HG03025 (cell line): ENCODE measurements at regions not wholly inside any gene's neighbourhood (a gene's known extent, or its start where the extent isn't known, plus 50 kb on each side); places are given as distances from the start of the nearest gene placed in this dataset.

Source experiments
- ATAC-seq: cut with Tn5 transposase; IDR thresholded peaks from one replicate; pipeline ENCODE4 v1.9.1; 2021; ENCODE audit warnings: mild to moderate bottlenecking, moderate library complexity; ENCODE audit not compliant: unreplicated experiment, low FRiP score

DNA sequence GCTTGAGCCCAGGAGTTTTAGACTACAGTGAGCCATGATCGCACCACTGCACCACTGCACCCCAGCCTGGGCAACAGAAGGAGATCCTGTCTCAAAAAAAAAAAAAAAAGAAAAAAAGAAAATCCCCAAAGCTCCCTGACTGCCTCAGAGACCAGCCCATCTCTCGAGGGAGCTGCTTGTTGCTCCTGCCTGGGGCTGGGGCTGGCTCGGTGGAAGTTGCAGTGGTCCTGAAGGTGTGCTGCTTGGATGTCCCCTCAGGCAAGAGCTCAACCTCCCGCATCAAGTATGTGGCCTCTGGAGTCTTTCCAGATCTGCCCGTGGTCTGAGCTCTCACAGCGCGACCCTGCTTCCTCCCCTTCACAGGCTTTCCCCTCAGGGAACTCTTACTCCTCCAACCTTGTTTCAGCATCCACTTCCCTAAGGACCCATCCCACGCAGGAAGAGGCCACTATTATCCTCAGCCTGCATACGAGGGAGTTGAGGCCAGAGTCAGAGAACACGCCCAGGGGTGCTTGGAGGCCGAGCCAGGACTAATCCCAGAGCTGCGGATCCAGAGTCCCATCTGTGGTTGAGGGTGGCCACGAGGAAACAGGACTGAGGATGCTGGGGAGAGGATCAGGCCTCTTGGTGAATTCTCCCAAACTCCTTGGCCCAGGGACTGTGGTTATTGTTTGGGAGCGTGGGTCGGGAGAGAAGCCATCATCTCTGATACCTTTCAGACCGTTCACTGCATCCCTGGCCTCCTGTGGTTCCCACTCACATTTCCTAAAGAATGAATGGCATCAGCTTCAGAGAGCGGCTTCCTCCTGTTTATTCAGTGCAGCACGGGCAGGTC lies 624.6 kb downstream of the AACS start:
- ATAC-seq = no peak

GRCh38 chr12:125690841-125691240 lies 625.6 kb downstream of the AACS start:
- no peak for ATAC-seq

DNA sequence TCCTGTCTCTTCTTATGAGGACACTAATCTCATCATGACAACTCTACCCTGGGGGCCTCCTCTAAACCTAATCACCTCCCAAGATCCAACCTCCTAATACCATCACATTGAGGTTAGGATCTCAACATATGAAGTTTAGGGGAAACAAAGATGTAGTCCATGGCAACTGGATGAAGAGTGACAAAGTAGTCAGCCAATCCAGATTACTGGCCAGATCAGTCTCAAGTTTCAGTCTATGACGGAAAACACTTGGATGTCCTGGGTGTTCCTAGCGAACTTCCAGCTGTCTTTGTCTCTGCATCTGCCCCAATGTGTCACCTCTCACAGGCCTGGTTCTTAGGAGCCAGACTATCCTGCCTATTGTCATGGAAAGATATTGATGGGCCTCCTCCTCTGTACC lies 630.8 kb downstream of the AACS start:
- no peak for ATAC-seq

DNA sequence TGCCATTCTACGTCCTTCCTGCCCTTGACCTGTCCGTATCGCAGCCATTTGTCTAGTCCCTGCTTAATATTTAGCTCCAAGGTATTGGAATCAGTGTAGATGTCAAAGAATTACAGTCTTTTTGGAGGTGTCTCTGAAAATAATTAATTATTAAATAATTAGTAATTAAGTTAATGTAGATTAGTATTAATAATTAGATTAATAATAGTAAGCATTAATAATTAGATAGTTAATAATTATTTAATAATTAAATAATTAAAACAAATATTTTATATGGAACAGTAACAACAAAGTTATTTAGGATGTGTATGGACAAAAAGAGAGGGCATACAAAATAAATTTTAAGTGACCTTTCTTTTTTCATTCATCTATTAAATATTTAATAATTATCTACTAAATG lies 639.6 kb downstream of the AACS start:
- no peak for ATAC-seq

- no peak for ATAC-seq
These were observed 655.7 kb downstream of the AACS start for GRCh38 chr12:125720961-125721360.

- no peak for ATAC-seq
These were observed 668.9 kb downstream of the AACS start for GRCh38 chr12:125734137-125734536.

DNA sequence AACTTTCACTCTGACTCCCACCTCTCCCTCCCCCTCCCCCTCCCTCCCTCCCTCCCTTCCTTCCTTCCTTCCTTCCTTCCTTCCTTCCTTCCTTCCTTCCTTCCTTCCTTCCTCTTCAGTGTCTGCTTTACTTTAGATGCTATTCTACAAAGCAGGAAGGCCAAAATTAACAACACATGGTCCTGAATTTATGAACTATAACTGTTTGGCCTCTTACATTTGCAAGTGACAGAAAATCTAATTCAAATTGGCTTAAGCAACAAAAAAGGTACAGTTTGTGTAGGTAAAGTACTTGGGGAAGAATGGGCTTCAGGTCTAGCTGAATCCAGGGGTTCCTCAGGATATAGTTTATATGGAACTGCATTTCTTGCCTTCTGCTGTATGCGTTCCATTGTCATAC lies 673.0 kb downstream of the AACS start:
- no peak for ATAC-seq

GRCh38 chr12:125742413-125742812 lies 677.2 kb downstream of the AACS start:
- no peak for ATAC-seq

GRCh38 chr12:125744201-125744600 lies 679.0 kb downstream of the AACS start:
- ATAC-seq = no peak

GRCh38 chr12:125755512-125755911 lies 690.3 kb downstream of the AACS start:
- no peak for ATAC-seq

DNA sequence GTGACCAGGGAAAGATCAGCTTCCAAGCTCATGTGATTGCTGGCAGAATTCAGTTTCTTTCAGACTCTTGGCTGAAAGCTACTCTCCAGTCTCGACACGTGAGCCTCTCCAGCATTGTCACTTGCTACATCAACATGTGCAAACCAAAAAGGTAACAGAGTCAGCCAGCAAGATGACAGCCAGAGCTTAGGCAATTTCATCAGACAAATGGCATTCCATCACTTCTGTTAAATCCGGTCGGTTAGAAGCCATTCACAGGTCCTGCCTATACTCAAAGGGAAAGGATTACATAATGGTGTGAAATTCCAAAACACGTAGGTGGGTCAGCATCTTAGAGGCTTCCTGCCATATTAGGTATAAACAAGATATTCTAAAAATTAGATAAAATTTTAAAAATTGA lies 700.9 kb downstream of the AACS start:
- no peak for ATAC-seq

DNA sequence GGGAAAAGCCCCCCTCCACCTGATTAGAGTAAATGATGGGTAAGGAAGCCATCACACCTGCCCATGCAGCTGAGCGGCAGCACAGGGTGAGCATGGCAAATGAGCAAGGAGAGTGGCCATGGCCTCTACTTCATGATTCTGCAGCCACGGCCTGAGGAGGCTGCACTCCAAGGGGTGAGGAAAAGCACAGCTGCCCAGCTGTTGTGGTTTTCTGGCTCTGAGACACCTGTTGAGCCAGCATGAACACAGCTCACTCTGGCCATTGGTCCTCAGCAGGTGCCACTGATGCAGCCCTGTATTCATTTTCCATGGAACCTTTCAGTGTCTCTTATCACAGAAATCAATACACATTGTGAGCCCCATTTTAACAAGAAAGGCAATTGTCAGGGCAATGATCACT lies 707.2 kb downstream of the AACS start:
- no peak for ATAC-seq

GRCh38 chr12:125773033-125773640 lies 707.9 kb downstream of the AACS start:
- no peak for ATAC-seq

GRCh38 chr12:125775507-125775906 lies 710.3 kb downstream of the AACS start:
- no peak for ATAC-seq

DNA sequence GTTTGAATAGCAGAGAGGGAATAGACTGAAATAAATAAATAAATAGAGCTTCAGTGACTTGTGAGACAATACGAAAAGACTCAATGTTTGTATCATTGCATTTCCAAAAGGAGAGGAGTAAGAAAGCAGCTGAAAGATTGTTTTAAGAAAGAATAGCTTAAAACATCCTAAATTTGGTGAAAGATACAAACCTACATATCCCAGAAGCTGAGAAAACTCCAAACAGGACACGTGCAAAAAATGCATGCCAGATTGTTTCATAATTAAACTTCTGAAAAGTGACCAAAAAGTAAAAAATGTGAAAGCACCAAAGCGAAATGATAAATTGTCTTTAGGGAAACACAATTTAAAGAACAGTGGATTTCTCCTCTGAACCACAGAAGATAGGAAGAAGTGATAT lies 711.0 kb downstream of the AACS start:
- ATAC-seq = no peak

DNA sequence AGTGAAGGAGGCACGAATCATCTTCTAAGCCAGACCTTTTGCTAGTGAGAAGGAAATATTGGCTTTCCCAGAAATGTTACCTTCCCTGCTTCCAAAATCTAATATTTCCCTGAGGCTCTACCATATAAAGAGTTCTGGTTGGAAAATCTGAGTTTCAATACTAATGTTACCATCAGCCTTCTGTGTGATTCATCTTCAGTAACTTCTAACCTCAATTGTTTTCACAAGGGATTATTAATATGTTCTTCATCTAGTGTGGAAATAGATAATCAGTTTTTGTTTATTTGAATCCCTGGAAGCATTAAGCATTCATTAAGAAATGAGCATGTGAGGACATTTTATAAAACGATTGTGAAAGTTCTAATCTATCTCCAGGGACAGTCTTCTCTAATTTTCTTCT lies 720.9 kb downstream of the AACS start:
- ATAC-seq = no peak

GRCh38 chr12:125794401-125794800 lies 729.2 kb downstream of the AACS start:
- ATAC-seq = no peak

GRCh38 chr12:125797421-125798175 lies 732.4 kb downstream of the AACS start:
- no peak for ATAC-seq

- ATAC-seq = no peak
These were observed 739.4 kb downstream of the AACS start for GRCh38 chr12:125804660-125805059.

DNA sequence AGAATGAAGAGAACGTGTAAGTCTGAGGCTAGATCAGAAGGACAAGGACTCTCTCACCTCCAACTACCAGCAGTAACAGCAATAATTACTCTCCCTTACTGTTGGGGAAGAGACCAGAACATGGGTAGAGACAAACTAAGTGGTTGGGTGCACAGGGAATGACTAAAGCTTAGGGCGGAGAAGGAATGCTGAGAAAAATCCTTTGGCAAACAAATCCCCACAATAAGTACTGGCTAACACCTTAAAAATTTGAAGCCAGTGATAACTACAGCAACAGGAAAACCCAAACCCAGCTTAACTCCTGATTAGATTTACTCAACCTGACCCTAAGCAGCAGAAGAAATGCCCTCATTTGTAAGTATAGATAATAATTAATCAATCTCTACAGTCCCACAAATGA lies 759.0 kb downstream of the AACS start:
- ATAC-seq = no peak

GRCh38 chr12:125835852-125836251 lies 770.6 kb downstream of the AACS start:
- no peak for ATAC-seq

DNA sequence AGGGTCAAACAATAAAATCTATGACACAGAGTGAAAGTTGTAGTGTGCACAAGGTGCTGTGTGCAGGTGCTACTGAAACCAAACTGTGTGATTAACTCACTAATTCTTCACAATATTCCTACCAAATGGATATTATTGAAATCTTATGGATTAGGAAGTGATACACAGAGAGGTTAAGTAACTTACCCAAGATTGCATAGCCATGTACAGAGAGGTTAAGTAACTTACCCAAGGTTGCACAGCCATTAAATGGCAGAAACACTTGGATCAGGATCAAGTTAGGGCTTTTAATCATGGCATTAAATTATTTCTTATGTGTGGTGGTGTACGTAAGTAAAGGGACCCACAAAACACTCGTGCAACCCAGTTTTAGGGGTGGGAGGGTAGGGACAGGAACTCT lies 771.4 kb downstream of the AACS start:
- no peak for ATAC-seq
